ENCODE measurements at regions not wholly inside any gene's neighbourhood (a gene's known extent, or its start where the extent isn't known, plus 50 kb on each side); places are given as distances from the start of the nearest gene placed in this dataset.

DNA sequence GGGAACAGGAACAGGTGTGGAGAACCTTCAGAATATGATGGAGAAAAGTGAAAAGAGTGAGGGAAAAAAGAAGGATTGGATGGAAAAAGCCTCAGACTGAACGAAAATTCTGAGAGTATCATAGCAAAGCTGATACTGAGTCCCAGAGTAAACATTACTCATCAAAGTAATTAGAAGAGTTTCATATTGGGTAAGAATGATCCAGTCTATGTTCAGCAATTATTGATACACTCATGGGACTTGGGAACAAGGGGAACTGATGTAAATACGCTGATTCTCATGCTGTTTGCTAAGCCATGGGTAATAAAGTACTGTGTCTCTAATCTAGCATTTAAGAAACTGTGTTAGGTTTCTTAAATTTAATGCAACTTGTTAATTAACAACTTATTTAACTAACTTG lies 219.9 kb upstream of the NOL4 start:
- TF ChIP-seq GATA3 (IDR thresholded peaks at IDR 0.05; ENCODE audit: low read depth, low read length) = no peak
- TF ChIP-seq GATA2 (IDR thresholded peaks at IDR 0.05; ENCODE audit: low read depth, low read length) = no peak
